ENCODE measurements at regions not wholly inside any gene's neighbourhood (a gene's known extent, or its start where the extent isn't known, plus 50 kb on each side); places are given as distances from the start of the nearest gene placed in this dataset.

DNA sequence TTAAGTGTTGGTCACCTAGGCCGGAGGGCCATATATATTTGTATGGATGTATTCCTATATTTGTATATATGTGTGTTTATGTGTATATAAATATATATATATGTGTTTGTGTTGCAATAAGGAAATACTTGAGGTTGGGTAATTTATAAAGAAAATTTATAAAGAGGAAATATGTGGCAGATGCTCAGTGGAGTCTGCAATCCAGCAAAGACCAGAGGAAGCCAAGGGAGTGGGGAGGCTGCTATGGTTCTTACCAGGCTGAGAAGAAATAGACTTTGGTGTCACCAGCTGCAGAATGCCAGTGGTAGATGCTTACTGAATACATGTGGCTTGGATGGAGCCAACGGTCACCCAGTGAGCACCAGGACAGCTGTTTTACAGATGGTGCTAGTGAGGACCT lies 97.4 kb upstream of the ELOVL5 start:
- H3K4me3 Mint-ChIP-seq, result no peak overlapping the region
- peaks cover 10% of the 10 kb centered on the region for H3K4me1 Mint-ChIP-seq
- no peaks in the 10 kb centered on the region for H3K36me3 Mint-ChIP-seq
- H3K27me3 Mint-ChIP-seq (ENCODE audit: low read depth), result no peaks in the 10 kb centered on the region
- no peak for DNase-seq (ENCODE audit: low spot score in 2 of 2, unreplicated experiment in 2 of 2)
- peaks cover 14% of the 10 kb centered on the region for H3K9me3 Mint-ChIP-seq
- TF ChIP-seq, protein P1, sequence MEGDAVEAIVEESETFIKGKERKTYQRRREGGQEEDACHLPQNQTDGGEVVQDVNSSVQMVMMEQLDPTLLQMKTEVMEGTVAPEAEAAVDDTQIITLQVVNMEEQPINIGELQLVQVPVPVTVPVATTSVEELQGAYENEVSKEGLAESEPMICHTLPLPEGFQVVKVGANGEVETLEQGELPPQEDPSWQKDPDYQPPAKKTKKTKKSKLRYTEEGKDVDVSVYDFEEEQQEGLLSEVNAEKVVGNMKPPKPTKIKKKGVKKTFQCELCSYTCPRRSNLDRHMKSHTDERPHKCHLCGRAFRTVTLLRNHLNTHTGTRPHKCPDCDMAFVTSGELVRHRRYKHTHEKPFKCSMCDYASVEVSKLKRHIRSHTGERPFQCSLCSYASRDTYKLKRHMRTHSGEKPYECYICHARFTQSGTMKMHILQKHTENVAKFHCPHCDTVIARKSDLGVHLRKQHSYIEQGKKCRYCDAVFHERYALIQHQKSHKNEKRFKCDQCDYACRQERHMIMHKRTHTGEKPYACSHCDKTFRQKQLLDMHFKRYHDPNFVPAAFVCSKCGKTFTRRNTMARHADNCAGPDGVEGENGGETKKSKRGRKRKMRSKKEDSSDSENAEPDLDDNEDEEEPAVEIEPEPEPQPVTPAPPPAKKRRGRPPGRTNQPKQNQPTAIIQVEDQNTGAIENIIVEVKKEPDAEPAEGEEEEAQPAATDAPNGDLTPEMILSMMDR (IDR thresholded peaks at IDR 0.05; ENCODE audit: unreplicated experiment), result no peak
- no peak overlapping the region for H3K27ac Mint-ChIP-seq

DNA sequence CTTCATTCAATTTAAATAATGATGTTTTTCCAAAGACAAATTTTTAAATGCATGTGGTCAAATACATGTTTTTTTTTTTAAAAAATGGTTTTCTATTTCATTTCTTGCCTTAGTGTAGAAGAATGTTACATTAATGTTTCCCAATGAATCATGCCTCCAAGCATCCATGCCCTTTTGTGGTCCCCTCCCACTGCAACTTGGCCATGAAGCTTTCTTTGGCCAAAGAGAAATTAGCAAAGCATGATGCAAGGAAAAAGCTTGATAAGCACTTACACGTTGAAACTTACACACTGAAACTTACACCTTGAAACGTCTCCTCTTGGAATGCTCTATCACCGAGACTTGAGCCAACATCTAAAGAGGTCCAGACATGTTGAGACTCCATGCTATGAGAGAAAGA lies 93.0 kb upstream of the ELOVL5 start:
- DNase-seq (ENCODE audit: low spot score in 2 of 2, unreplicated experiment in 2 of 2), result no peak
- H3K27ac Mint-ChIP-seq, result no peak overlapping the region
- TF ChIP-seq, protein P1 (IDR thresholded peaks at IDR 0.05; ENCODE audit: unreplicated experiment), result no peak
- H3K4me1 Mint-ChIP-seq, result peaks cover 22% of the 10 kb centered on the region
- H3K36me3 Mint-ChIP-seq, result no peaks in the 10 kb centered on the region
- no peak overlapping the region for H3K4me3 Mint-ChIP-seq
- no peaks in the 10 kb centered on the region for H3K9me3 Mint-ChIP-seq
- H3K27me3 Mint-ChIP-seq (ENCODE audit: low read depth), result no peaks in the 10 kb centered on the region

GRCh38 chr6:53441035-53441493 lies 92.3 kb upstream of the ELOVL5 start:
- no peaks in the 10 kb centered on the region for H3K9me3 Mint-ChIP-seq
- no peaks in the 10 kb centered on the region for H3K36me3 Mint-ChIP-seq
- H3K4me3 Mint-ChIP-seq, result no peak overlapping the region
- TF ChIP-seq, protein P1 (IDR thresholded peaks at IDR 0.05; ENCODE audit: unreplicated experiment), result no peak
- DNase-seq (ENCODE audit: low spot score in 2 of 2, unreplicated experiment in 2 of 2), result no peak
- no peaks in the 10 kb centered on the region for H3K27me3 Mint-ChIP-seq (ENCODE audit: low read depth)
- no peak overlapping the region for H3K27ac Mint-ChIP-seq
- H3K4me1 Mint-ChIP-seq, result peaks cover 22% of the 10 kb centered on the region

GRCh38 chr6:53440336-53440945 lies 91.7 kb upstream of the ELOVL5 start:
- TF ChIP-seq, protein P1 (IDR thresholded peaks at IDR 0.05; ENCODE audit: unreplicated experiment), result no peak
- Mint-ChIP-seq H3K9me3 (no peaks in the 10 kb centered on the region), H3K27me3 (ENCODE audit: low read depth) (no peaks in the 10 kb centered on the region), H3K4me1 (peaks cover 22% of the 10 kb centered on the region), H3K27ac (no peak overlapping the region), H3K4me3 (no peak overlapping the region), H3K36me3 (no peaks in the 10 kb centered on the region)
- no peak for DNase-seq (ENCODE audit: low spot score in 2 of 2, unreplicated experiment in 2 of 2)

- DNase-seq (ENCODE audit: low spot score in 2 of 2, unreplicated experiment in 2 of 2), result no peak
- no peaks in the 10 kb centered on the region for H3K9me3 Mint-ChIP-seq
- H3K4me3 Mint-ChIP-seq, result no peak overlapping the region
- H3K27ac Mint-ChIP-seq, result no peak overlapping the region
- TF ChIP-seq, protein P1 (IDR thresholded peaks at IDR 0.05; ENCODE audit: unreplicated experiment), result no peak
- no peaks in the 10 kb centered on the region for H3K27me3 Mint-ChIP-seq (ENCODE audit: low read depth)
- H3K36me3 Mint-ChIP-seq, result no peaks in the 10 kb centered on the region
- H3K4me1 Mint-ChIP-seq, result peaks cover 22% of the 10 kb centered on the region
Measured at GRCh38 chr6:53439556-53439955, 90.8 kb upstream of the ELOVL5 start.
